Parathyroid adenoma (tissue), 2 donors: ENCODE measurements at regions not wholly inside any gene's neighbourhood (a gene's known extent, or its start where the extent isn't known, plus 50 kb on each side); places are given as distances from the start of the nearest gene placed in this dataset.

Source experiments
- H2AFZ ChIP-seq: fragments of 300-600 bp; sonication (generic); one replicate; pipeline ENCODE4 v1.7.0; 2017; ENCODE audit warnings: antibody characterized with exemption, mild to moderate bottlenecking
- H3K27ac ChIP-seq: fragments of 300-600 bp; sonication (generic); one replicate; pipeline ENCODE4 v1.7.0; 2017
- H3K27me3 ChIP-seq: fragments of 300-600 bp; sonication (generic); one replicate; pipeline ENCODE4 v1.7.0; 2017; ENCODE audit warnings: low read length; ENCODE audit not compliant: control insufficient read depth, insufficient read depth
- H3K36me3 ChIP-seq: fragments of 300-600 bp; sonication (generic); one replicate; pipeline ENCODE4 v1.7.0; 2017; ENCODE audit warnings: low read length; ENCODE audit not compliant: control insufficient read depth, insufficient read depth
- H3K4me1 ChIP-seq: fragments of 300-600 bp; sonication (generic); one replicate; pipeline ENCODE4 v1.7.0; 2017; ENCODE audit warnings: control low read depth
- H3K4me2 ChIP-seq: fragments of 300-600 bp; sonication (generic); one replicate; pipeline ENCODE4 v1.7.0; 2017; ENCODE audit warnings: low read length
- H3K4me3 ChIP-seq: fragments of 300-600 bp; sonication (generic); one replicate; pipeline ENCODE4 v1.7.0; 2017; ENCODE audit warnings: low read depth, low read length
- H3K79me2 ChIP-seq: fragments of 300-600 bp; sonication (generic); one replicate; pipeline ENCODE4 v1.7.0; 2017; ENCODE audit warnings: control low read depth
- H3K9ac ChIP-seq: fragments of 300-600 bp; sonication (generic); one replicate; pipeline ENCODE4 v1.7.0; 2017; ENCODE audit warnings: mild to moderate bottlenecking
- H3K9me3 ChIP-seq: fragments of 300-600 bp; sonication (generic); one replicate; pipeline ENCODE4 v1.7.0; 2017; ENCODE audit warnings: low read length; ENCODE audit not compliant: control insufficient read depth
- TF ChIP-seq, protein P1 (sequence below): fragments of 300-600 bp; sonication (generic); IDR thresholded peaks from one replicate; pipeline ENCODE4 v1.7.0; 2017; ENCODE audit warnings: antibody characterized with exemption, mild to moderate bottlenecking
- donor health status: primary hyperparathyroidism.

DNA sequence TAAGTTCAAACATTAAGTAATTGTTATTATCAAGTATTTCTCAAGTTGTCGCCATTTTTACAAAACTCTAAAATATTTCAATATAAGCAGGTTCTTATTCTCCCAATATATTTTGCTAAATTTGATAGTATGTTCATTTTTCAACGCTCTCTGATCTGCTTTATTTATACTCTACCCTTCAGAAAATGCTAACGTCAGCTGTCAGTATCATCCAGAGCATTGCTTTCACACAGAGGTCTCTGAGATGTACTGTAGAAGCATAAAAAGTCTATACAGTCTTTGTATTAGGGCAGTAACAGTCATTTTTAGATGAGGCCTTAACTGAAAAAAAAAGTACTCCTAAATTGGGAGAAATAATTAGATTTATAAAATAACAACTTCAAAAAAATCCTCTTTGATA, 533.1 kb upstream of the LRFN5 start:
- no peak overlapping the region for H2AFZ ChIP-seq
- H3K9me3 ChIP-seq, result no peaks in the 10 kb centered on the region
- no peak overlapping the region for H3K4me2 ChIP-seq
- no peaks in the 10 kb centered on the region for H3K36me3 ChIP-seq
- TF ChIP-seq, protein P1, sequence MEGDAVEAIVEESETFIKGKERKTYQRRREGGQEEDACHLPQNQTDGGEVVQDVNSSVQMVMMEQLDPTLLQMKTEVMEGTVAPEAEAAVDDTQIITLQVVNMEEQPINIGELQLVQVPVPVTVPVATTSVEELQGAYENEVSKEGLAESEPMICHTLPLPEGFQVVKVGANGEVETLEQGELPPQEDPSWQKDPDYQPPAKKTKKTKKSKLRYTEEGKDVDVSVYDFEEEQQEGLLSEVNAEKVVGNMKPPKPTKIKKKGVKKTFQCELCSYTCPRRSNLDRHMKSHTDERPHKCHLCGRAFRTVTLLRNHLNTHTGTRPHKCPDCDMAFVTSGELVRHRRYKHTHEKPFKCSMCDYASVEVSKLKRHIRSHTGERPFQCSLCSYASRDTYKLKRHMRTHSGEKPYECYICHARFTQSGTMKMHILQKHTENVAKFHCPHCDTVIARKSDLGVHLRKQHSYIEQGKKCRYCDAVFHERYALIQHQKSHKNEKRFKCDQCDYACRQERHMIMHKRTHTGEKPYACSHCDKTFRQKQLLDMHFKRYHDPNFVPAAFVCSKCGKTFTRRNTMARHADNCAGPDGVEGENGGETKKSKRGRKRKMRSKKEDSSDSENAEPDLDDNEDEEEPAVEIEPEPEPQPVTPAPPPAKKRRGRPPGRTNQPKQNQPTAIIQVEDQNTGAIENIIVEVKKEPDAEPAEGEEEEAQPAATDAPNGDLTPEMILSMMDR, result no peak
- no peak overlapping the region for H3K9ac ChIP-seq
- no peaks in the 10 kb centered on the region for H3K27me3 ChIP-seq
- no peak overlapping the region for H3K4me3 ChIP-seq
- H3K27ac ChIP-seq, result no peak overlapping the region
- H3K4me1 ChIP-seq, result no peaks in the 10 kb centered on the region
- no peaks in the 10 kb centered on the region for H3K79me2 ChIP-seq

DNA sequence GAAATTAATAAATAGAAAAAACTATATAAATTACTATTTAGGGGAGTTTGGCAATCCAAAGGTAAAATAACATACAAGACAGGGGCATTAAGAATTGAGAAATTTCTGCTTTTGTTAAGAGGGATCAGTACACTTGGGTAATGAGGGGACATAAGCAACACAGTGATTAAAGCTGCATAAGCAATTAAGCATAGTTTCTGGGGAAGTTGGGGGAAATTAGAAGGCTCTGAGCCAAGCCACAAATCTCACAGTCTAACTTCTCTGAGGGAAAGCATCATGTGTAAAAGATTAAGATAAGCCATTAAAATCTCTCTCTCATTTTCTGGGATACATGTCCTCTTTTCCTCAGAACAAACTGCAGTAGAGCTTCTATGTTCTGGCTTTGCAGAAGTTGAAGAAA, 533.9 kb upstream of the LRFN5 start:
- no peaks in the 10 kb centered on the region for H3K79me2 ChIP-seq
- H3K9ac ChIP-seq, result no peak overlapping the region
- no peak overlapping the region for H3K27ac ChIP-seq
- H3K4me3 ChIP-seq, result no peak overlapping the region
- no peak overlapping the region for H2AFZ ChIP-seq
- H3K9me3 ChIP-seq, result no peaks in the 10 kb centered on the region
- TF ChIP-seq, protein P1, result no peak
- no peaks in the 10 kb centered on the region for H3K36me3 ChIP-seq
- H3K27me3 ChIP-seq, result no peaks in the 10 kb centered on the region
- no peak overlapping the region for H3K4me2 ChIP-seq
- H3K4me1 ChIP-seq, result no peaks in the 10 kb centered on the region

- no peaks in the 10 kb centered on the region for H3K36me3 ChIP-seq
- no peak overlapping the region for H3K9ac ChIP-seq
- no peak overlapping the region for H3K4me2 ChIP-seq
- no peaks in the 10 kb centered on the region for H3K79me2 ChIP-seq
- H3K4me1 ChIP-seq, result no peaks in the 10 kb centered on the region
- TF ChIP-seq, protein P1, result no peak
- H3K9me3 ChIP-seq, result no peaks in the 10 kb centered on the region
- H3K4me3 ChIP-seq, result no peak overlapping the region
- H2AFZ ChIP-seq, result no peak overlapping the region
- H3K27ac ChIP-seq, result no peak overlapping the region
- H3K27me3 ChIP-seq, result no peaks in the 10 kb centered on the region
Measured at GRCh38 chr14:41071351-41071750, 535.3 kb upstream of the LRFN5 start.

- Histone ChIP-seq H3K9ac (no peak overlapping the region), H3K79me2 (no peaks in the 10 kb centered on the region), H3K27me3 (no peaks in the 10 kb centered on the region), H3K36me3 (no peaks in the 10 kb centered on the region), H3K4me2 (no peak overlapping the region), H3K4me3 (no peak overlapping the region), H3K9me3 (no peaks in the 10 kb centered on the region), H2AFZ (no peak overlapping the region), H3K4me1 (no peaks in the 10 kb centered on the region), H3K27ac (no peak overlapping the region)
- TF ChIP-seq, protein P1, result no peak
Measured at GRCh38 chr14:41062826-41063225, 543.9 kb upstream of the LRFN5 start.

- no peaks in the 10 kb centered on the region for H3K4me1 ChIP-seq
- no peak overlapping the region for H3K9ac ChIP-seq
- no peaks in the 10 kb centered on the region for H3K79me2 ChIP-seq
- H3K27me3 ChIP-seq, result no peaks in the 10 kb centered on the region
- H3K27ac ChIP-seq, result no peak overlapping the region
- no peak overlapping the region for H3K4me3 ChIP-seq
- no peaks in the 10 kb centered on the region for H3K36me3 ChIP-seq
- no peak overlapping the region for H2AFZ ChIP-seq
- TF ChIP-seq, protein P1, result no peak
- H3K9me3 ChIP-seq, result no peaks in the 10 kb centered on the region
- no peak overlapping the region for H3K4me2 ChIP-seq
Measured at GRCh38 chr14:41055589-41055988, 551.1 kb upstream of the LRFN5 start.
